NOMO-1 (cell line): ENCODE measurements at regions not wholly inside any gene's neighbourhood (a gene's known extent, or its start where the extent isn't known, plus 50 kb on each side); places are given as distances from the start of the nearest gene placed in this dataset.

ENCODE experiments used
- DNase-seq, 2 experiments: peaks; one replicate each; lab custom pipeline; 2025; ENCODE audit not compliant: unreplicated experiment in 2 of 2; lab: John Stamatoyannopoulos, UW

DNA sequence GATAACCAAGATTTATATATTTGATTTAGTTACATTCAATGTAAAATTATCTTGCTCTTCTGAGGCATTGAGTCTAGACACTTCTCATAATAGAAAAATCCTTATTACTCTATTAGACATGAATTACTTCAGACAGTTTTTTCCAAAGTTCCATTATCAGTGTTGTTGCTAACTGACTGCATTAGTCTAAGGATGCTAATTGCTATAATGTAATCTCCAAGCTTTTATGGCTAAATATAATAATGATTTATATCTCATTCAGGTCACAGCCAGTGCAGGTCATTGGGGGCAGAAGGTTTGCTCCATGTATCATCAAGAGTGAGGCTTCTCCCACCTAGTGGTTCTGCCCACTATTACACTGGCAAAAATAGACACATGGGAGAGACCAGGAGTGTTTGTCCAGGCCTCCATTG is 377.2 kb upstream of the DDI1 start:
- DNase-seq, result no peak

DNA sequence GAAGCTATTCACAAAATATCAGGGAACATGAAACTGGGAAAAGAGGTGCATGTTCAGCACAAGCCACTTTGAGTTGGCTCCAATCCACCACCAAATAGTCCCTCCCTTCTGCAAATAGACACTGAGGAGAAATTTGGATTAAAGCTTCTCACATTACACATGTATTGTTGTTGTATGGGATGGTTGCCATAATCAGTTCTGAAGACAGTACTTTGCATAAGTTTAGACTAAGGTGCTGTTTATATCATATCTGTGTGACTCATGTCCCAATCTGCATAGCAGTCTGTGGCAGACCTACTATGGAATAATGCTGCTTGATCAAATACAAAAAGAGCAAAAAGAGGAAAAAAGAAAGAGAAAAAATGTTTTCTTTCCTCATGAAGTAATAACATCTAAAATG is 376.7 kb upstream of the DDI1 start:
- no peak for DNase-seq

GRCh38 chr11:103661185-103661584 is 375.3 kb upstream of the DDI1 start:
- DNase-seq, result no peak

DNA sequence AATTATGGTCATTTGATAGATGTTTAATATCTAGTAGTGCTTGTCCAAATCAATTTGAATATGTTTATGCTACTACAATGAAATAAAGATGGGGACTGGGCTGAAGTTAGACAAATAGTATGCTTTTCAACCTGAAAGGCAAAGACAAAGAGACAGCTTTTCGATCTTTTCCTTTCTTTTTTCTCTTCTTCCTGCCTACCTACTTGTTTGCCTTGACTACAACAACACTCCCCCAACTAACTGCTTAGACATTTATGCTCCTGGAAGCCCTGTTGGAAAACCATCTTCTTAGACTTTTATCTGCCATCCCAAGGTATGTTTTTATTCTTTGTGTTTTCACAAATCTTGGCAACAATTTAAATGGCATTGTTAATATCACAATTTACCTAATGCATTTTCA is 374.4 kb upstream of the DDI1 start:
- no peak for DNase-seq

- peak; percentile 83 to 88 for DNase-seq
Measured at GRCh38 chr11:103662880-103663279, 373.6 kb upstream of the DDI1 start.

DNA sequence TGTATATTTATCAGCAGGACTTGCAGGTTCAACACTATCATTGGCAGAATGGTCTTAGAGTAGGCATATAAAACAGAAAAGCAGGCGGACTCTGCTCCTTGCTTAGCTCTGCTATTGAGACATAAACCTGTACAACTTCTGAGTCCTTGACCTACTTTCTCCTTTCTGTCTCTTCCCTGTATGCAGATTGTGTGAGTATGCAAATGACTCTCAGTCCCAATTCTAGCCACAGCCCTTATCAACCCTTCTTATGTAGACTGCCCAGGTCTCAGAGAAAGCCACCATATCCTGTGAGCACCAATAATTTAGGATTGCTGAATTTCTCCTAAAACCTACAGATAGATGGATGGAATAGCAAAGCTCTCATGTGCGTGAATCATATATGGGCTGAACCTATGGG is 367.6 kb upstream of the DDI1 start:
- no peak for DNase-seq

- DNase-seq, result no peak
Measured at GRCh38 chr11:103671143-103671651, 365.2 kb upstream of the DDI1 start.

GRCh38 chr11:103673773-103674172 is 362.7 kb upstream of the DDI1 start:
- DNase-seq, result no peak

- DNase-seq, result peak; percentile 14 to 53
Measured at GRCh38 chr11:103676413-103676812, 360.0 kb upstream of the DDI1 start.

- DNase-seq, result no peak
Measured at GRCh38 chr11:103680826-103681225, 355.6 kb upstream of the DDI1 start.

DNA sequence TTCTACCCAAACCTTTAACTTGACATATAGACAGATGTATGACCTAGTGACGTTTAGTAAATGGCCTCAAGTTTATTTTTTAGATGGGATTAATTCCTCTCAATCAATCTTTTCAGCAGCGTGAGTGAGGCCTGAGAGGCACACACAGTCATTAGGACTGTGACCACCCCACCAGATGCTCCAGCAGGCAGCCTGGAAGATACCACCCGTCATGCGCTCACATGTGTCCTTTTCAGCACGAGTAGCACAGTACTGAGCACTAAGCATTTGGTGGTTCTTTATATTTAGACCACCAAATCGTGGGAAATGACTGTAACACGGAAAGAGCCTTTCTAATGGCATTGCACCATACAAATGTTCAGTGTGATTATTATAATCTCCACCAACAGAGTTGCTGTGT is 354.6 kb upstream of the DDI1 start:
- DNase-seq, result no peak

DNA sequence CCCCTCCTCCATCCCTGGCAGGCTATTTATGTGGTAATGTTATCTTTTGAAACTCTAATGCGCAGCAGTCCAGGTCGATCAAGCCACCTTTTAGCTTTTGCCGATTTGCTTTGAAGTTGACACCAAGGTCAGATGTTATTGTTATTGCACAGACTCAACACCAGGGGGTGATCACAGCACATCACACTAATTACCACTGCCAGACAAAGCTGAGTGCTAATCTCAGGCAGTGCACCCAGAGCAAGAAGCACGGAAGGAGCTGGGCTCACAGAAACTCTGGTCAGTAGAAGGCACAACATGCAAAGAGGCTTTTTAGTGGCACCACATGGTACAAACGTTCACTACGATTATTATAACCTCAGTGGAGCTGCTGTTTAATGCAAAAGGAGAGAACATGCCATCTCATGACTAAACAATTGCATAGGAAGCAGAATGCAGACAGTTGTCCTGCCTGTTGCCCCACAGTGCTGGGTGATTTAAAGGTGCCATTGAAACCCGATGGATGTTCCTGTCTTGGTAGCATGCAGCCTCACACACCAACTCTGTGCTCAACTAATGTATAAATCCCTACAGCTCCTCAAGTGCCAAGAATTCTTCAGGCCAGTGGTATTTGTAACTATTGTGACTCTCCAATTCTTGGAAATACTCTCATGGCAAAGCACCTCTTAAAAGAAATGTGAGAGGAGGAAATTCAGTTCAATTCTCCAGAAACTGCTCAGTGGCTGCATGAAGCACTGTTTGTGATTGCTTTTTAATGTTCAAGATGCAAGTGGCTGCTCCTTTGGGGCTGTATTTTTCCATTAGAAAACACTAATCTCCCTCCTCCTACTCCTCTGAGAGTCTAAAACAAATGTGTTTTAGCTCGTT is 353.9 kb upstream of the DDI1 start:
- DNase-seq, result peak; percentile 54 to 66

DNA sequence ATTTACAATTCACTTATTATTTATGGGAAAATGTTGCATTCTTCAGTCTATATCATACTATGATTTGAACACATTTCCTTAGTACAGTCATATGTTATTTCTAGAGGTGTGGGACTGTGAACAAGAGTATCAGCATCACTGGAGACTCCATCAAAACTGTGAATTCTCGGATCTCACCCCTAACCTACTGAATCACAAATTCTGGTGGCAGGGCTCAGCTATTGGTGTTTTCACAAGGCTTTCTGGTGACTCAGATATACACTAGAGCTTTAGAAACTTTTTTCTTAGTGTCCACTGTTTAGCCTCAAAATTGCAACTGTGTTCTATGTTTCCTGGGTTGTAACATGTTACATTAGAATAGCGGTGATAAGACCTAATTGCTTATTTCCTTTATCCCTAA is 352.9 kb upstream of the DDI1 start:
- no peak for DNase-seq

GRCh38 chr11:103688924-103689323 is 347.5 kb upstream of the DDI1 start:
- DNase-seq, result no peak

DNA sequence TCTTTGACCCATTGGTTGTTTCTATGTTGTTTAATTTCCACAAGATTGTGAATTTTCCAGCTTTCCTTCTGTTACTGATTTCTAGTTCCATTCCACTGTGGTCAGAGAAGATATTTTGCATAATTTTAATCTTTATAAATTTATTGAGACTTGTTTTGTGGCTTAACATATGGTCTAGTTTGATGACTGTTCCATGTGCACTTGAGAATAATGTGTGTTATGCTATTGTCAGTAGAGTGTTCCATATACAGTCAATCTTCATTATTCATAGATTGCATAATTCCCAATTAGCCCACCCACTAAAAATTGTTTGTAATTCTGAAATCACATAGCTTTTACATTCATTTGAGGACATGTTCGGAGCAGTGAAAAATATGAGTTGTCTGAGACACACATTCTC is 346.1 kb upstream of the DDI1 start:
- no peak for DNase-seq

DNA sequence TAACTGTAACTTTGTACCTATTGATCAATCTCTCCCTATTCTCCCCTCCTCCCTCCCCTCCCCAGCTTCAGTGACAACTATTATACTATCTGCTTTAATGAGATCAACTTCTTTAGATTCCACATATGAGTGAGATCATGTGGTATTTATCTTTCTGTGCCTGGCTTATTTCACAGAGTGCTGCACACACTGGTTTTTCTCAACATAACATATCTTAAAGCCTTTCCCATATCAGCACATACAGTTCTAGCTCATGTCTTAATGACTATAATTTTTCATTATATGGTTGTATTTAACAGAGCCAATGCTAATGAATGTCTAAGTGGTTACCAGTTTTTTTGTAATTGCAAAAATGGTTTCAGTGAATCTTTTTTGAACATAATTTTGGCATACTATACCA is 340.3 kb upstream of the DDI1 start:
- DNase-seq, result no peak

DNA sequence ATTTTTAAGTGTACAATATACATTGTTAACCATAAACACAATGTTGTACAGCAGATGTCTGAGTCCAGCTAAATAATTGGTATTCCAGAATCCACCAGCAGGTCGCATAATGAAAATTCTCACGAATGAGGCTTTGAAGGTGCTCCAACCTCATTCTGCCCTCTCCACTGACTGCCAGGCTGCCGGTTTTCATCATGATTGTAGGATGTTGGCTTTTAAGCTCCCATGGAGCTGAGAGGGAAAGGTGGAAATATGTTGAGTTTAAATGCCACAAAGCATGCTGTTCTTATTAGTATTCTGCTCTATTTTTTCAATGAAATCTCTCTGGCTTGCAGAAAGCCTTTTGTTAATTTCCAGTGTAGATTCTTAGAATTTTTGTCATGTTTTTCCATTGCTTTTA is 337.2 kb upstream of the DDI1 start:
- no peak for DNase-seq

GRCh38 chr11:103699656-103700055 is 336.8 kb upstream of the DDI1 start:
- no peak for DNase-seq

DNA sequence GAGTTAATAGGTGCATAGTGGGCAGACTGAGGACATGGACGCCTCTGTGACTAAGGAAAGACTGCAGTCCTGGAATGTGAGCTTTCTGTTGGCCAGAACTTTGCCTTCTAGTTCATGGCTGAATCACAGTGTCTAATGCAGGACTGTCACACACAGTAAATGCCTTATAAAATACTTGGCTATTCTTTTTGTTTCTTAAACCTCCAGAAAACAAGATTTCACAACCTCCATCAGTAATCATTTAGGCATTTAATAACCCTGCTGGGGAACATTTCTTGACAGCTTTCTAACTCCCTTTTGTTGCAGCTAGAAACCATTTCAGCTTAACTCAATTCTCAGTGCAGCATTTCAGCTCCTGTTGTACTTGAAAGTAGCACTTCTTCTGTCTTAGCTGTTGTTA is 335.8 kb upstream of the DDI1 start:
- DNase-seq, result no peak

DNA sequence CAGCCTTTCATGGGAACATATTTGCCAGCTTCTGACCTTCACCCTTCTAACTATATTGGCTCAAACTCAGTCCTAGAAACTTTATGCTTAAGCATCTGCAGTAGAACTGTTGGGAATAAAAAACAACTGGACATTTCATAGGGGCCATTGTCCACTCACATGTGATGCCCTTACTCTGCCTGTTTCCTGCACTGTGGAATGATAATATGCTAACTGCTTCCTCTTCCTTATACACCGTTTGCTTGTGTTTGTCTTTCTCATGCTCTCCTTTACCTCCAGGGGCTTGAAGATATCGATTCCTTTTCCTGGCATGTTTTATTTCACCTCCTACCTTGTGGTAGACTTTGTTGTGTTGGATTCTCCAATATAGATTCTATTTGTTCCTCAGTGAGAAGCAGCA is 333.0 kb upstream of the DDI1 start:
- no peak for DNase-seq

DNA sequence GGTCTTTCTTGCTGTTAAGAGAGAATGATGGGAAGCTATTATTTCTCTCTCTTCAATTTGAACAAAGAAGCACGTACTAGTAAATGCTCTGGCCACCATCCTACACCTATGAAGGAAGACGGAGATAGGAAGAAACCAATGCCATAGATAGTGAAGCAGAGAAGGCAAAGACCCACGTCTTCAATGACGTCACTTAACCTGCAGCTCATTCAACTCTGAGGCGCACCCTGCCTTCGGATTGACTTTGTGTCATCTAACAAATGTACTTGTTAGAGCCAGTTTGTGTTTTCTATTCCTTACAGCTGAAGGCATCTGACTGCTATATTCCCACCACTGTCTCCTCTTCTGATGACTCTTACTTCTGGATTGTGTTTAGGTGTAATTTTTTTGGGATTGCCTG is 332.5 kb upstream of the DDI1 start:
- DNase-seq, result no peak

- DNase-seq, result no peak
Measured at GRCh38 chr11:103705642-103706041, 330.8 kb upstream of the DDI1 start.

DNA sequence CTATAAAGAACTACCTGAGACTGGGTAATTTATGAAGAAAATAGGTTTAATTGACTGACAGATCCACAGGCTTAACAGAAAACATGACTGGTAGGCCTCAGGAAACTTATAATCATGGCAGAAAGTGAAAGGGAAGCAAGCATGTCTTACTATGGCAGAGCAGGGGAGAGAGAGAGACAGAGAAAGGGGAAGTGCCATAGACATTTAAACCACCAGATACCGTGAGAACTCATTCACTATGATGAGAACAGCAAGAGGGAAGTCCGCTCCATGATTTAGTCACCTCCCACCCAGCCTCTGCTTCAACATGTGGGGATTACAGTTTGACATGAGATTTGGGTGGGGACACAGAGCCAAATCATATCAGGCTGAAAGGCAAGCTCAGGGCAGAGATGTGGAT is 327.1 kb upstream of the DDI1 start:
- peak in 1 of 2 experiments; percentile 33 for DNase-seq
